ENCODE measurements at regions not wholly inside any gene's neighbourhood (a gene's known extent, or its start where the extent isn't known, plus 50 kb on each side); places are given as distances from the start of the nearest gene placed in this dataset.

DNA sequence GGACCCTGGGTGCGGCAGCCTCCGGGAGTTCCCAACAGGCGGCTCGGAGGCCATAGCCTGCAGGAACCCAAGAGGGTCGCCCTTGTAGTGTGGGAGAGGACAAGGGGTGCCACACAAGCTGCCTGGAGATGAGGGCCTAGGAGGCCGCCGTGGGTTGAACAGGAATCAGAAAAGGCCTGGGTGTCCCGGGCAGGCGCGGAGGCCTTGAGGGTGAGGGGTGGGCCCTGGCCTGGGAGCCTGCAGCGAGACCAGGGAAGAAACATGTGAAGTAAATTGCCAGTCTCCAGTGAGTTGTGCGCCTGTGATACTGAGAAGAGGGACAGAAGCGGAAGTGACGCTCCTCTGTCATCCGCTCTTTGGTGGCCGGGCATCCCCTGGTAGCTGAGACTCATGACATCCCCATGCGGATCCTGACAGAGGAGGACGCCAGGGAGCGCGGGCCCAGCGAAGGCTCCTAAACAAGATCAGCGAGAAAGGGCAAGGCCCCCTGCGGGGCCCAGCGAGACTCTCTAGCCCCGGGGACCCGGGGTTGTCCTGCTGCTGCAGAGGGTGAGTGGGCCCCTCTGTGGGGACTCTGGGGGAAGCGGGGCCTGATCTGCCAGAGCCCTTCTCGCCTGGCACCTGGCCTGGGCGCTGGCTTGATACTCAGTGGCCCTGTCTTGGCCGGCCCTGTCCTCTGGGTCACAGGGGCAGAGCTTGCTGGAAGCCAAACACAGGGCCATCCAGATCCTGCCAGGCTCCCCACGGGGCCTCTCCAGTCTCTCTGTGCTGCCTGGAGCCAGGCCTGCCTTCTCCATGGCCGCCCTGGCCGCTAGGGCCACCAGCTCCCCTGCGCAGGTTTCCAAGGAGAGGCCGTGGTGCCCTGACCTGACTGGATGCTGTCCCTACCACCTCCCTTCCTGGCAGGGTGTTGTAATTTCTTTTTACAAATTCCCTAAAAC, 788.4 kb downstream of the TLE4 start:
- TF ChIP-seq ZBTB8A (CRISPR knock-in tag; IDR thresholded peaks at IDR 0.05; ENCODE audit: borderline replicate concordance, low read depth) (no peak), MAFK (conservative IDR thresholded peaks at IDR 0.05 in 1 of 2, IDR thresholded peaks at IDR 0.05 in 1 of 2; ENCODE audit: low read length in 2 of 2) (no peak), FOXK1 (CRISPR knock-in tag; IDR thresholded peaks at IDR 0.05; ENCODE audit: borderline replicate concordance, low read depth) (no peak), ATF3 (CRISPR knock-in tag; IDR thresholded peaks at IDR 0.05) (no peak), PHF5A (CRISPR knock-in tag; IDR thresholded peaks at IDR 0.05; ENCODE audit: low read depth, unreplicated experiment) (no peak), ZFP37 (CRISPR knock-in tag; IDR thresholded peaks at IDR 0.05; ENCODE audit: borderline replicate concordance) (no peak)
- TF ChIP-seq, protein P1, sequence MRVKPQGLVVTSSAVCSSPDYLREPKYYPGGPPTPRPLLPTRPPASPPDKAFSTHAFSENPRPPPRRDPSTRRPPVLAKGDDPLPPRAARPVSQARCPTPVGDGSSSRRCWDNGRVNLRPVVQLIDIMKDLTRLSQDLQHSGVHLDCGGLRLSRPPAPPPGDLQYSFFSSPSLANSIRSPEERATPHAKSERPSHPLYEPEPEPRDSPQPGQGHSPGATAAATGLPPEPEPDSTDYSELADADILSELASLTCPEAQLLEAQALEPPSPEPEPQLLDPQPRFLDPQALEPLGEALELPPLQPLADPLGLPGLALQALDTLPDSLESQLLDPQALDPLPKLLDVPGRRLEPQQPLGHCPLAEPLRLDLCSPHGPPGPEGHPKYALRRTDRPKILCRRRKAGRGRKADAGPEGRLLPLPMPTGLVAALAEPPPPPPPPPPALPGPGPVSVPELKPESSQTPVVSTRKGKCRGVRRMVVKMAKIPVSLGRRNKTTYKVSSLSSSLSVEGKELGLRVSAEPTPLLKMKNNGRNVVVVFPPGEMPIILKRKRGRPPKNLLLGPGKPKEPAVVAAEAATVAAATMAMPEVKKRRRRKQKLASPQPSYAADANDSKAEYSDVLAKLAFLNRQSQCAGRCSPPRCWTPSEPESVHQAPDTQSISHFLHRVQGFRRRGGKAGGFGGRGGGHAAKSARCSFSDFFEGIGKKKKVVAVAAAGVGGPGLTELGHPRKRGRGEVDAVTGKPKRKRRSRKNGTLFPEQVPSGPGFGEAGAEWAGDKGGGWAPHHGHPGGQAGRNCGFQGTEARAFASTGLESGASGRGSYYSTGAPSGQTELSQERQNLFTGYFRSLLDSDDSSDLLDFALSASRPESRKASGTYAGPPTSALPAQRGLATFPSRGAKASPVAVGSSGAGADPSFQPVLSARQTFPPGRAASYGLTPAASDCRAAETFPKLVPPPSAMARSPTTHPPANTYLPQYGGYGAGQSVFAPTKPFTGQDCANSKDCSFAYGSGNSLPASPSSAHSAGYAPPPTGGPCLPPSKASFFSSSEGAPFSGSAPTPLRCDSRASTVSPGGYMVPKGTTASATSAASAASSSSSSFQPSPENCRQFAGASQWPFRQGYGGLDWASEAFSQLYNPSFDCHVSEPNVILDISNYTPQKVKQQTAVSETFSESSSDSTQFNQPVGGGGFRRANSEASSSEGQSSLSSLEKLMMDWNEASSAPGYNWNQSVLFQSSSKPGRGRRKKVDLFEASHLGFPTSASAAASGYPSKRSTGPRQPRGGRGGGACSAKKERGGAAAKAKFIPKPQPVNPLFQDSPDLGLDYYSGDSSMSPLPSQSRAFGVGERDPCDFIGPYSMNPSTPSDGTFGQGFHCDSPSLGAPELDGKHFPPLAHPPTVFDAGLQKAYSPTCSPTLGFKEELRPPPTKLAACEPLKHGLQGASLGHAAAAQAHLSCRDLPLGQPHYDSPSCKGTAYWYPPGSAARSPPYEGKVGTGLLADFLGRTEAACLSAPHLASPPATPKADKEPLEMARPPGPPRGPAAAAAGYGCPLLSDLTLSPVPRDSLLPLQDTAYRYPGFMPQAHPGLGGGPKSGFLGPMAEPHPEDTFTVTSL (CRISPR knock-in tag; IDR thresholded peaks at IDR 0.05; ENCODE audit: borderline replicate concordance) = no peak
- TF ChIP-seq, protein P2, sequence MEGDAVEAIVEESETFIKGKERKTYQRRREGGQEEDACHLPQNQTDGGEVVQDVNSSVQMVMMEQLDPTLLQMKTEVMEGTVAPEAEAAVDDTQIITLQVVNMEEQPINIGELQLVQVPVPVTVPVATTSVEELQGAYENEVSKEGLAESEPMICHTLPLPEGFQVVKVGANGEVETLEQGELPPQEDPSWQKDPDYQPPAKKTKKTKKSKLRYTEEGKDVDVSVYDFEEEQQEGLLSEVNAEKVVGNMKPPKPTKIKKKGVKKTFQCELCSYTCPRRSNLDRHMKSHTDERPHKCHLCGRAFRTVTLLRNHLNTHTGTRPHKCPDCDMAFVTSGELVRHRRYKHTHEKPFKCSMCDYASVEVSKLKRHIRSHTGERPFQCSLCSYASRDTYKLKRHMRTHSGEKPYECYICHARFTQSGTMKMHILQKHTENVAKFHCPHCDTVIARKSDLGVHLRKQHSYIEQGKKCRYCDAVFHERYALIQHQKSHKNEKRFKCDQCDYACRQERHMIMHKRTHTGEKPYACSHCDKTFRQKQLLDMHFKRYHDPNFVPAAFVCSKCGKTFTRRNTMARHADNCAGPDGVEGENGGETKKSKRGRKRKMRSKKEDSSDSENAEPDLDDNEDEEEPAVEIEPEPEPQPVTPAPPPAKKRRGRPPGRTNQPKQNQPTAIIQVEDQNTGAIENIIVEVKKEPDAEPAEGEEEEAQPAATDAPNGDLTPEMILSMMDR (CRISPR knock-in tag; IDR thresholded peaks at IDR 0.05) = no peak
